ENCODE measurements at regions not wholly inside any gene's neighbourhood (a gene's known extent, or its start where the extent isn't known, plus 50 kb on each side); places are given as distances from the start of the nearest gene placed in this dataset.

DNA sequence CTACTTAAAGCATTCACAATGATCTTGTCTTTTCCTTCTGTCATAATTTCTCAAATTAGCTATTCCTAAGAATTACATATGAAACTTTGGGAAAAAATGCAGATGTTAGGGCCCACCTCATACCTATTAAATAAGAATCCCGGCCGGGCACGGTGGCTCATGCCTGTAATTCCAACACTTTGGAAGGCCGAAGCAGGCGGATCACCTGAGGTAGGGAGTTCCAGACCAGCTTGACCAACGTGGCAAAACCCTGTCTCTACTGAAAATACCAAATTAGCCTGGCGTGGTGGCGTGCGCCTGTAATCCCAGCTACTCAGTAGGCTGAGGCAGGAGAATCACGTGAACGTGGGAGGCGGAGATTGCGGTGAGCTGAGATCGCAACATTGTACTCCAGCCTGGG lies 158.4 kb upstream of the TLL1 start:
- no peak for DNase-seq (ENCODE audit: low read depth)

DNA sequence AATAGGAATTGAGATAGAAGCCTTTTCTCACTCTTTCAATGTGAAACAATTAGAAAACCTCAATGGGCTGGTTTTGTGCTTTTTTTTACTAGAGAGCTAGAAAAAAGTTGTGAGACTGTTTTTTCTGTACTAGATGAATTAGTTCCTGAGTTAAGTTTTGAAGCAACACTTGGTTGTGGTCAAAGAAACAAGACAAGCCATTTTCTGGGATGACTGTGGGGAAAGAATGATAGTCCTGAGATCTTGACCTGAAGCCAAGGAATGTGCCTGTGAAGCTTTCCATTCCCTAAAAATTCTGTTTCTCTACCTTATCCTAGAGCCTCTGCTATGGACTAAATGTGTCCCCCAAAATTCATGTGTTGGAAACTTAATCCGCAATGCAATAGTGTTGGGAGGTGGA lies 157.8 kb upstream of the TLL1 start:
- no peak for DNase-seq (ENCODE audit: low read depth)
- TF ChIP-seq, protein P1, sequence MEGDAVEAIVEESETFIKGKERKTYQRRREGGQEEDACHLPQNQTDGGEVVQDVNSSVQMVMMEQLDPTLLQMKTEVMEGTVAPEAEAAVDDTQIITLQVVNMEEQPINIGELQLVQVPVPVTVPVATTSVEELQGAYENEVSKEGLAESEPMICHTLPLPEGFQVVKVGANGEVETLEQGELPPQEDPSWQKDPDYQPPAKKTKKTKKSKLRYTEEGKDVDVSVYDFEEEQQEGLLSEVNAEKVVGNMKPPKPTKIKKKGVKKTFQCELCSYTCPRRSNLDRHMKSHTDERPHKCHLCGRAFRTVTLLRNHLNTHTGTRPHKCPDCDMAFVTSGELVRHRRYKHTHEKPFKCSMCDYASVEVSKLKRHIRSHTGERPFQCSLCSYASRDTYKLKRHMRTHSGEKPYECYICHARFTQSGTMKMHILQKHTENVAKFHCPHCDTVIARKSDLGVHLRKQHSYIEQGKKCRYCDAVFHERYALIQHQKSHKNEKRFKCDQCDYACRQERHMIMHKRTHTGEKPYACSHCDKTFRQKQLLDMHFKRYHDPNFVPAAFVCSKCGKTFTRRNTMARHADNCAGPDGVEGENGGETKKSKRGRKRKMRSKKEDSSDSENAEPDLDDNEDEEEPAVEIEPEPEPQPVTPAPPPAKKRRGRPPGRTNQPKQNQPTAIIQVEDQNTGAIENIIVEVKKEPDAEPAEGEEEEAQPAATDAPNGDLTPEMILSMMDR (conservative IDR thresholded peaks at IDR 0.05; ENCODE audit: low read depth, low read length) = no peak
- no peak overlapping the region for H3K4me3 ChIP-seq (ENCODE audit: low read length)

More for the DNA sequence above, 158.4 kb upstream of the TLL1 start:
- no peak overlapping the region for H3K4me3 ChIP-seq (ENCODE audit: low read length)
- TF ChIP-seq, protein P1 (conservative IDR thresholded peaks at IDR 0.05; ENCODE audit: low read depth, low read length) = no peak

DNA sequence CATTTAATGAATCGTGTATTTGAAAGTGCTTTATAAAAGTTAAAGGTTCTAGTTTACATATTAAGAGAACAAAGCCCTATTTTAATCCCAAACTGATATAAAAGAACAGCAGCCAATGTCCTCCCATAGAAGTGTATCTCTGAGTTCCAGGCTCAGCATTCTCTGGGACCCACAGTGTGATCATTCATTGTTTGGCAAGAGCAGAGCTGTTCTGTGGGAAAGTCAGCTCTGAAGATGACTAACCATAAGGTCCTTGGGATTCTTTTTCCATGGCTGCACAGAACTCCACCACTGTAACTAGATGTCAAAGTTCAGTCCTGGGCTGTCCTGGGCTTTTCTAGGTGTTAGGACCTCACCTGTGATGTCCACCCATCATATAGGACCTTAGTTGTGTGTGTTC lies 157.0 kb upstream of the TLL1 start:
- DNase-seq (ENCODE audit: low read depth) = no peak
- no peak overlapping the region for H3K4me3 ChIP-seq (ENCODE audit: low read length)

DNA sequence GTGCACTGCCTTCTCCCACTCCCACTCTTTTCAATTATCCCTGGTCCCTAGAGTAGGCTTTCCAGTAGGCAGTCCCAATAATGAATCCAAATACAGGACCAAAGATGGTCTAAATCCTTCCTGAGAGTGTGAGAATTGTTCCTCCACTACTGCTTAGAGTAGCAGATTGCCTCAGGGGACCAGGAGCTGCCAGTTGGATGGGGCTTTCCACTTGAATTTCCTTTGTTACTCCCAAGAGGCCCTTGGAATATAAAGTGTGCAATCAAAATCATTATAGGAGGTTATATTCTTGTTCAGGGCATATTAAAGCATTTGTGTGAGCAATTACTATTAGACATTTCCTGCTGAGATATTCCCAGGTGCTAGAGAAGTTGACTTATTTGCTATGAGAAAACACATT lies 156.6 kb upstream of the TLL1 start:
- no peak overlapping the region for H3K4me3 ChIP-seq (ENCODE audit: low read length)
- DNase-seq (ENCODE audit: low read depth) = no peak

More for the DNA sequence above, 157.0 kb upstream of the TLL1 start:
- TF ChIP-seq, protein P1 (conservative IDR thresholded peaks at IDR 0.05; ENCODE audit: low read depth, low read length) = no peak

DNA sequence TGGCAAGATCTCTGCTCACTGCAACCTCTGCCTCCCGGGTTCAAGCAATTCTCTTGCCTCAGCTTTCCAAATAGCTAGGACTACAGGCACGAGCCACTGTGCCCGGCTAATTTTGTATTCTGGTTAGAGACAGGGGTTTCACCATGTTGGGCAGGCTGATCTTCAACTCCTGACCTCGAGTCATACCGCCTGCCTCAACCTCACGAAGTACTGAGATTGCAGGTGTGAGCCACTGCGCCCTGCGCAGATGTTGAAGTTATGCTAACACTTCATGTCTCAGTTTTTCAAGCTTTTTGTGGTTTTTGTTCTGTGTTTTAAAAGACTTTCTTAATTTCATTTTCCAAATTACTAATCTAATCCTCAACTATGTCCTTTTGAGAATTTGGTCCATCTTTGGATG lies 154.4 kb upstream of the TLL1 start:
- DNase-seq (ENCODE audit: low read depth) = no peak
- H3K4me3 ChIP-seq (ENCODE audit: low read length) = no peak overlapping the region
- TF ChIP-seq, protein P1 (conservative IDR thresholded peaks at IDR 0.05; ENCODE audit: low read depth, low read length) = no peak

More for the DNA sequence above, 156.6 kb upstream of the TLL1 start:
- TF ChIP-seq, protein P1 (conservative IDR thresholded peaks at IDR 0.05; ENCODE audit: low read depth, low read length) = no peak

DNA sequence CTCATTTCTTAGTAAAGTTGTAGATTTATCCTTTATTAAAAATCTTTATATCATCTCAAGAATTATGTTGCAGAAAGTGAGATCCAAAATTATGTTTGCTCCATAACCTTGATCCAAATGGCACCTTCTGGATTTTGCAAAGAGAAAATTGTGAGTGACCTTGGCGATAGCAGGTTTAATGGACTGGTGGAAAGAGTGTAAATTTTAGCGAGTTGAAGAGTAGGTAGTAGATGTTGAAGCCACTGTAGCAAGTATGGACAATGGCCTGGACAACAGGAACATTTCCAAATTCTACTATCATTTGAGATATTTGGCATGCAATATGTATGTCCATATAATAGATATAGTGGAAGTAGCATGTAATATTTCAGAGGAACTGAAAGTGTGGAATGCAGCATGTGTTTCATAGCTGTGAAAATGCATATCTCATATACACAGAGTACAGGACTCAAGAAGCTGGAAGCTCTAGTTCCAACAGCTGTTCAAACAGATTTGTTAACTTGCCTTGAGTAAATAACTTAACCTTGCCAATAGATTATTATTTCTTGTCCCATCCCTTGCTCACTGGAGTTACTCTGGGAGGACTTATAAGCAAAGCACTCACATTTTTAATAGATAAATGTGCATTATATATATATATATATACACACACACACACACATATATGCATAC lies 152.5 kb upstream of the TLL1 start:
- TF ChIP-seq, protein P1 (conservative IDR thresholded peaks at IDR 0.05; ENCODE audit: low read depth, low read length) = no peak
- H3K4me3 ChIP-seq (ENCODE audit: low read length) = no peak overlapping the region
- no peak for DNase-seq (ENCODE audit: low read depth)

DNA sequence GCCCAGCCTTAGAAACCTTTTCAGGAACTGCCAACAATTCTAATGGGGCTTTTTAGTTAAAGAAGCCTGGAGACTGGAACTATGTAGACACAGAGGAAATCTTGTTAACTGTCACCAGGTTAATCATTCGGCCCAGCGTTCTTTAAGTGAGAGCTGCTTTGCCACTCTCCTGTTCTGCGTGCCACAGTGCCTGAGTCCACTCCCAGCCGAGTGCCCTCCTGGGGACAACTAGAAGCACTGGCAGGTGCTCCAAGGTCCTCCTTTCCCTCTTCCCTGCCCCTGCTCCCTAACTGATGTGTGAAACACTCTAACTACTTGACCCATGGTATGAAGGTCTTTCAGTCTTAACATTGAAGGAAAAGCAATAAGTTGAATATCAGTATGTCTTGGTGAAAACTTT lies 151.2 kb upstream of the TLL1 start:
- DNase-seq (ENCODE audit: low read depth) = no peak
- no peak overlapping the region for H3K4me3 ChIP-seq (ENCODE audit: low read length)
- TF ChIP-seq, protein P1 (conservative IDR thresholded peaks at IDR 0.05; ENCODE audit: low read depth, low read length) = no peak
